Psoas muscle (tissue), 7 donors: ENCODE measurements at regions not wholly inside any gene's neighbourhood (a gene's known extent, or its start where the extent isn't known, plus 50 kb on each side); places are given as distances from the start of the nearest gene placed in this dataset.

Source experiments
- ATAC-seq, 4 donors: fragments of 200-7000 bp; cut with Tn5 transposase; one replicate each; pipeline ENCODE4 v1.9.1; 2020; ENCODE audit warnings: moderate library complexity in 3 of 4, mild to moderate bottlenecking in 2 of 4
- DNase-seq, 2 donors: peaks; one replicate each; pipeline ENCODE4 v3.0.0-alpha.2; 2020
- H3K27ac ChIP-seq: fragments of 200-600 bp; one replicate; pipeline ENCODE4 v1.8.0; 2022
- H3K27me3 ChIP-seq, 3 donors: fragments of 200-600 bp in 1 of 3; one replicate each; pipeline versions ENCODE4 v1.6.1 to v1.8.0; 2013 to 2022; ENCODE audit warnings: low read length in 2 of 3, mild to moderate bottlenecking in 2 of 3, moderate library complexity in 1 of 3; ENCODE audit not compliant: insufficient read depth in 3 of 3
- H3K36me3 ChIP-seq, 2 donors: fragments of 200-600 bp in 1 of 2; one replicate each; pipeline versions ENCODE4 v1.6.1 to v1.8.0; 2013 to 2022; ENCODE audit warnings: low read depth in 1 of 2, mild to moderate bottlenecking in 1 of 2, moderate library complexity in 1 of 2; ENCODE audit not compliant: insufficient read depth in 1 of 2
- H3K4me1 ChIP-seq: fragments of 200-600 bp; one replicate; pipeline ENCODE4 v1.8.0; 2022
- H3K4me3 ChIP-seq: fragments of 200-600 bp; one replicate; pipeline ENCODE4 v1.8.0; 2022; ENCODE audit warnings: mild to moderate bottlenecking
- H3K9me3 ChIP-seq: fragments of 200-600 bp; one replicate; pipeline ENCODE4 v1.8.0; 2022
- WGBS, 3 donors: extraction: QIAGEN DNeasy Blood & Tissue Kit; methylation state at CpG; one replicate each; pipeline versions ENCODE4 v1.1.6 to v1.1.7; 2013; 5-methylcytosine and 5-hydroxymethylcytosine counted together
- intact Hi-C, 2 donors: fragments of 100-400 bp; cut with DNase I; formaldehyde crosslinking; loops; one replicate each; pipeline versions ENCODE4 v1.11.0 to v1.14.2; 2022
- TF ChIP-seq, protein P1 (sequence below): fragments of 200-600 bp; IDR thresholded peaks from one replicate; pipeline ENCODE4 v1.8.0; 2022; ENCODE audit warnings: antibody characterized with exemption
- donor health status: healthy with polysubstance abuse.
- donor health status: DM: no; HTN: no; CAD: no; lungs with moderate emphysema.
- donor health status: Bipolar disorder and iron deficiency.
- donor health status: healthy.
- donor health status: DM: yes; HTN: yes; CAD: no.
- donor health status: DM: no; HTN: no; CAD: no.
- donor health status: DM: yes; HTN: yes; CAD: no.

DNA sequence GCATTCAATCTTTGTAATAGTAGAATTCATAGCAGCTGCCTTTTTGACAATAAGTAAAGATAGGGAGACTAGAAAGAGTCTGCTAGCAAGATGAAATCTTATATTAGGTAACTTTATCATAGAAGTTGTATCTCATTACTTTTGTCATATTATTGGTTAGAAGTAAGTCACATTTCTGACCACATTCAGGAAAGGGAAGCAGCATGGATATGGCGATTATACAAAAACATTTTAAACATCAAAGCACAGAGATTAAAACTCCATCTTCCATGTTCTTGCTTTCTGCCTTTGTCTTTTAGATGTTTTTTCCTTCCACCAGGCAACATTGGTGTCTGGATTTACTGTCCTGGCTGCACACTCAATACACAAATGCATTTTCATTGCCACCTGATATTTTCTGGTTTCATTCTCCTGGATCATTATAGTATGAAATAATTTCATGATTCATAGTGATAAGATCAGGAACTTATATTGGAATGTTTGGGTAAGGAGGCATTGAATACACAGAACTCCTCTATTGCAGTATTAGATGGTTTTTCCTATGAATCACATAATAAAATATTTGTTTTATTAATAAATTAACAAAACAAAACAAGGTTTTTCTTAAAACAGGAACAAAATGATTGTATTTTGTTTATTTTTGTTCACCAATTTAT is 1460.3 kb upstream of the CADM2 start:
- no peak overlapping the region for H3K4me3 ChIP-seq
- H3K36me3 ChIP-seq, result no peaks in the 10 kb centered on the region
- no peaks in the 10 kb centered on the region for H3K27me3 ChIP-seq
- 45 to 83% (median 76%) methylated on average over 1 of the region's 1 CpG for WGBS, 3 donors
- DNase-seq (no peak), ATAC-seq (no peak)
- H3K27ac ChIP-seq, result no peak overlapping the region
- no peaks in the 10 kb centered on the region for H3K4me1 ChIP-seq
- intact Hi-C loops, result no loop called here
- H3K9me3 ChIP-seq, result no peaks in the 10 kb centered on the region
- TF ChIP-seq, protein P1, sequence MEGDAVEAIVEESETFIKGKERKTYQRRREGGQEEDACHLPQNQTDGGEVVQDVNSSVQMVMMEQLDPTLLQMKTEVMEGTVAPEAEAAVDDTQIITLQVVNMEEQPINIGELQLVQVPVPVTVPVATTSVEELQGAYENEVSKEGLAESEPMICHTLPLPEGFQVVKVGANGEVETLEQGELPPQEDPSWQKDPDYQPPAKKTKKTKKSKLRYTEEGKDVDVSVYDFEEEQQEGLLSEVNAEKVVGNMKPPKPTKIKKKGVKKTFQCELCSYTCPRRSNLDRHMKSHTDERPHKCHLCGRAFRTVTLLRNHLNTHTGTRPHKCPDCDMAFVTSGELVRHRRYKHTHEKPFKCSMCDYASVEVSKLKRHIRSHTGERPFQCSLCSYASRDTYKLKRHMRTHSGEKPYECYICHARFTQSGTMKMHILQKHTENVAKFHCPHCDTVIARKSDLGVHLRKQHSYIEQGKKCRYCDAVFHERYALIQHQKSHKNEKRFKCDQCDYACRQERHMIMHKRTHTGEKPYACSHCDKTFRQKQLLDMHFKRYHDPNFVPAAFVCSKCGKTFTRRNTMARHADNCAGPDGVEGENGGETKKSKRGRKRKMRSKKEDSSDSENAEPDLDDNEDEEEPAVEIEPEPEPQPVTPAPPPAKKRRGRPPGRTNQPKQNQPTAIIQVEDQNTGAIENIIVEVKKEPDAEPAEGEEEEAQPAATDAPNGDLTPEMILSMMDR, result no peak

DNA sequence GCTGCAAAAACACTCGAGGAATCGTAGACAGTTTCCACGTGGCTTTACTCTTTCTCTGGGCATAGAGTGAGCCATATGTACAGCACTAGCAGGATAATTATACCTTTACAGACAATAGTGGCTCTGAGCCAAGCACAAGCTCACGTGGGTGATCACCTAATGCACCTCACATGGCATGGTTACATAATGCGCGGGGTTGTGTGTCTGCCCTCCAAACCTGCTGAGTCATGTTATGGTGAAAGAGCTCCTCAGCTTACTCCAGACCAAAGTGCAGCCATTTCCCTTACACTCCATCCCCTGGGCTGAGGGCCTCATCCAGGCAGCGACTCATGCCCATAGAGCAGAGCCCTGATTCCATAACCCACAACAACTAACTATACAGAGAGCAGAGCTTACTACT is 1458.4 kb upstream of the CADM2 start:
- H3K27me3 ChIP-seq, result no peaks in the 10 kb centered on the region
- no peaks in the 10 kb centered on the region for H3K4me1 ChIP-seq
- ATAC-seq (no peak), DNase-seq (no peak)
- H3K27ac ChIP-seq, result no peak overlapping the region
- no peaks in the 10 kb centered on the region for H3K9me3 ChIP-seq
- H3K36me3 ChIP-seq, result no peaks in the 10 kb centered on the region
- H3K4me3 ChIP-seq, result no peak overlapping the region
- TF ChIP-seq, protein P1, result no peak
- intact Hi-C loops, result no loop called here
- 84 to 88% (median 88%) methylated on average over 7 of the region's 7 CpGs for WGBS, 3 donors

DNA sequence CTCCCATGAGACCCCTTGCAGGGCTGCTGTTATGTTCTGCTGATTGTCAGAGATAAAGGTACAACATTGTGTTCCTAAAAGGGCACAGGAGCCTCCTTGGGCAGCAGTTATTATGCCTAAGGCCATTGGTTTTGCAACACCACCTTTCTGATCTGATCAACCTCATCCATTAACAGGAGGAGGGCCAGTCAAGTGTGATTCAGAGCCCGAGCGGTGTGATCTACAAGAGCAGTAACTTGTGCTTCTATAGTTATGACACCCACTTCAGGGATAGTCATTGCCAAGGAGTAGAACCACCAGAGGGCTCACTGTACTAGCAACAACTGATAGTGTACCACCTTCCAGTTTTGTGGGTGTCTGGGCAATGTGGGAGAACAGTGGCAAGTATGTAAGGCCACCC is 1457.9 kb upstream of the CADM2 start:
- Histone ChIP-seq H3K36me3 (no peaks in the 10 kb centered on the region), H3K27me3 (no peaks in the 10 kb centered on the region), H3K4me3 (no peak overlapping the region), H3K9me3 (no peaks in the 10 kb centered on the region), H3K27ac (no peak overlapping the region), H3K4me1 (no peaks in the 10 kb centered on the region)
- ATAC-seq (no peak), DNase-seq (no peak)
- intact Hi-C loops, result no loop called here
- TF ChIP-seq, protein P1, result no peak
- WGBS, 3 donors, result 48 to 98% (median 67%) methylated on average over 2 of the region's 2 CpGs

DNA sequence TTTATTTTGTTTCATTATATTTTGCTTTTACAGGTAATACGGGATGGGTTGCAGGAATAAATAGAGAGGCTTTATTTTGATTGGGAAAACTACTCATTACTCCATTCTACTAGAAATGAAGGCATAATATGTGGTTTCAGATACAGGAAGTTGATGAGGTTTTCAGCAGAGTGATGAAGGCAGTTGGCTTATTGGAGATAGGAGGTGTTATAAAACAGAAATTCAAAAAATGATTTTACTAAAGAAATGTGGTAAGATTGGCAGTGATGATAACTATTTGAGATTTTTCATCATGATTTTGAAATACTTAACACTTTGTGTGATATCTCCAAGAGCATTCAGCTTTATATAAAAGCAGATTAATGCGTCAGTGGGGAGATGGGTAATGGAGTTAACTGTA is 1445.7 kb upstream of the CADM2 start:
- DNase-seq, result no peak
- Histone ChIP-seq H3K4me3 (no peak overlapping the region), H3K9me3 (no peaks in the 10 kb centered on the region), H3K36me3 (no peaks in the 10 kb centered on the region), H3K27ac (no peak overlapping the region), H3K4me1 (no peaks in the 10 kb centered on the region), H3K27me3 (no peaks in the 10 kb centered on the region)
- intact Hi-C loops, result no loop called here
- TF ChIP-seq, protein P1, result no peak
- ATAC-seq, result no peak
- WGBS, 3 donors, result 41 to 91% (median 67%) methylated on average over 2 of the region's 2 CpGs

DNA sequence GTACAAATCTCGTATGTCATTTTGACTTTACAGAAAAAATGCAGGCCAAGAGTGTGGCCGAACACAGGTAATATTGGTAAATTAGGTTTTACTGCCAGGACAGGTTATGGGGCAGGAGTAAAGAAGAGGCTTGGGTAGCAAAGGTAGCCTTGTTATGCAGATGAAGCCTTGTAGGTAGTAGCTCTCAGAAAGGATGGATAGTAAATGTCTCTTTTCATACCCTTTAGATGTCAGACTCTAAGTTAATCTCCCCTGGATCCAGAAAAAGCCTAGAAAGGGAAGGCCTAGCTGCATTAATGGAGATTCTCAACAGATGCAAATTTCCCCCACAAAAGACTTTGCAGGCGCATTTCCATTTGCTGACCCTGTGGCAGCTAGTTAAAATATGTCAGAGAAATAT is 1445.1 kb upstream of the CADM2 start:
- TF ChIP-seq, protein P1, result no peak
- no peaks in the 10 kb centered on the region for H3K36me3 ChIP-seq
- DNase-seq (no peak), ATAC-seq (no peak)
- no peak overlapping the region for H3K4me3 ChIP-seq
- 59 to 78% (median 62%) methylated on average over 3 of the region's 3 CpGs for WGBS, 3 donors
- no peaks in the 10 kb centered on the region for H3K9me3 ChIP-seq
- no peak overlapping the region for H3K27ac ChIP-seq
- intact Hi-C loops, result no loop called here
- no peaks in the 10 kb centered on the region for H3K27me3 ChIP-seq
- no peaks in the 10 kb centered on the region for H3K4me1 ChIP-seq
